GM12878 (cell line): ENCODE measurements at regions not wholly inside any gene's neighbourhood (a gene's known extent, or its start where the extent isn't known, plus 50 kb on each side); places are given as distances from the start of the nearest gene placed in this dataset.

Source experiments
- ATAC-seq: fragments of 200-7000 bp; cut with Tn5 transposase; 3 replicates; pipeline ENCODE4 v1.9.1; 2020; ENCODE audit warnings: mild to moderate bottlenecking, moderate library complexity
- BruUV-seq: library from RNA; stranded (reverse); fragments of 400-500 nt; replicated peaks from 2 replicates; lab custom pipeline; 2021; lab: Mats Ljungman, UMichigan
- CTCF ChIA-PET: fragments of 300-600 bp; sonication (Branson Sonifier 250); formaldehyde crosslinking; extraction: SDS; loops from one replicate; lab custom pipeline; 2021; ENCODE audit warnings: inconsistent platforms; lab: Yijun Ruan, JAX
- POLR2A ChIA-PET: fragments of 350-600 bp; formaldehyde crosslinking; extraction: SDS; loops from one replicate; lab custom pipeline; 2021; ENCODE audit warnings: inconsistent platforms; lab: Charles Lee
- RAD21 ChIA-PET: fragments of 300-600 bp; sonication (Branson Sonifier 250); formaldehyde crosslinking; loops from one replicate; lab custom pipeline; 2023; ENCODE audit warnings: antibody characterized with exemption; ENCODE audit not compliant: unreplicated experiment; lab: Charles Lee
- SMC1A ChIA-PET: fragments of 300-600 bp; sonication (Branson Sonifier 250); formaldehyde crosslinking; loops from one replicate; lab custom pipeline; 2023; ENCODE audit not compliant: unreplicated experiment, uncharacterized antibody; lab: Charles Lee
- DNase-seq: peaks from one replicate; pipeline ENCODE4 v3.0.0-alpha.2; 2011; ENCODE audit warnings: low read depth, low spot score
- FAIRE-seq: peaks from 3 replicates; lab custom pipeline; 2011; peaks lifted over from hg19 to GRCh38; lab: Jason Lieb, UNC
- H2AFZ ChIP-seq: 2 replicates; pipeline ENCODE4 v1.6.0; 2011; ENCODE audit warnings: low read depth, low read length, control low read depth; ENCODE audit not compliant: control insufficient read depth
- H3K27ac ChIP-seq: 2 replicates; pipeline ENCODE4 v1.5.1; 2011; ENCODE audit warnings: control low read depth; ENCODE audit not compliant: control insufficient read depth, insufficient read depth
- H3K27me3 ChIP-seq, 2 experiments: replicated peaks in 1 of 2; 2 replicates each; pipeline versions ENCODE4 v1.6.0 to v1.6.1; 2011; ENCODE audit warnings: low read length in 1 of 2; ENCODE audit not compliant: control insufficient read depth in 2 of 2, insufficient read depth in 2 of 2
- H3K36me3 ChIP-seq, 2 experiments: 2 replicates each; pipeline ENCODE4 v1.5.1; 2011; ENCODE audit warnings: low read length in 1 of 2; ENCODE audit not compliant: control insufficient read depth in 2 of 2, insufficient read depth in 2 of 2
- H3K4me1 ChIP-seq: 2 replicates; pipeline ENCODE4 v1.6.1; 2011; ENCODE audit warnings: mild to moderate bottlenecking, low read length, moderate library complexity, mixed read lengths; ENCODE audit not compliant: control insufficient read depth, insufficient read depth
- H3K4me2 ChIP-seq: 2 replicates; pipeline ENCODE4 v1.6.0; 2011; ENCODE audit warnings: control low read depth; ENCODE audit not compliant: control insufficient read depth, insufficient read depth
- H3K4me3 ChIP-seq: fragments of 200-600 bp; sonication (generic); 2 replicates; pipeline ENCODE4 v1.5.1; 2016
- H3K79me2 ChIP-seq: 2 replicates; pipeline ENCODE4 v1.6.0; 2011; ENCODE audit warnings: low read length; ENCODE audit not compliant: control insufficient read depth, insufficient read depth
- H3K9ac ChIP-seq: 2 replicates; pipeline ENCODE4 v1.8.0; 2011; ENCODE audit warnings: low read length, control low read depth, mixed read lengths; ENCODE audit not compliant: control insufficient read depth, insufficient read depth
- H3K9me3 ChIP-seq: replicated peaks from 3 replicates; pipeline ENCODE4 v1.5.1; 2011; ENCODE audit warnings: mild to moderate bottlenecking, low read length; ENCODE audit not compliant: control insufficient read depth, insufficient read depth
- H4K20me1 ChIP-seq: 2 replicates; pipeline ENCODE4 v1.6.0; 2011; ENCODE audit not compliant: control insufficient read depth, insufficient read depth
- ATF7 ChIP-seq: fragments of 450-650 bp; IDR thresholded peaks from 2 replicates; pipeline ENCODE4 v1.6.1; 2016; ENCODE audit warnings: low read depth, mild to moderate bottlenecking
- IKZF1 ChIP-seq: fragments of 450-650 bp; conservative IDR thresholded peaks from 2 replicates; pipeline ENCODE4 v1.6.1; 2017; ENCODE audit warnings: antibody characterized with exemption, mild to moderate bottlenecking
- MEF2B ChIP-seq: fragments of 450-650 bp; IDR thresholded peaks from 2 replicates; pipeline ENCODE4 v1.6.1; 2018; ENCODE audit warnings: mild to moderate bottlenecking, moderate library complexity; ENCODE audit not compliant: partially characterized antibody, poor library complexity, severe bottlenecking
- TCF7 ChIP-seq: IDR thresholded peaks from 2 replicates; pipeline ENCODE4 v1.6.1; 2014; ENCODE audit warnings: antibody characterized with exemption, borderline replicate concordance
- WGBS: methylation state at CpG from one replicate; pipeline ENCODE4 v1.1.6; 2016; ENCODE audit warnings: low lambda C conversion rate; ENCODE audit not compliant: insufficient replicate concordance, insufficient coverage; ENCODE audit errors: missing lambda C conversion rate; 5-methylcytosine and 5-hydroxymethylcytosine counted together
- in situ Hi-C: fragments of 300-500 bp; cut with MboI; formaldehyde crosslinking; loops from 9 replicates; pipeline ENCODE4 v1.14.3; 2018; ENCODE audit warnings: mixed read lengths
- intact Hi-C: fragments of 100-400 bp; cut with micrococcal nuclease; formaldehyde crosslinking; loops from one replicate; pipeline ENCODE4 v1.14.2; 2022; ENCODE audit not compliant: unreplicated experiment

- TF ChIP-seq MEF2B: peak; percentile 12
These were observed 221.7 kb upstream of the MARCKS start (continued) for GRCh38 chr6:113635222-113635986.

DNA sequence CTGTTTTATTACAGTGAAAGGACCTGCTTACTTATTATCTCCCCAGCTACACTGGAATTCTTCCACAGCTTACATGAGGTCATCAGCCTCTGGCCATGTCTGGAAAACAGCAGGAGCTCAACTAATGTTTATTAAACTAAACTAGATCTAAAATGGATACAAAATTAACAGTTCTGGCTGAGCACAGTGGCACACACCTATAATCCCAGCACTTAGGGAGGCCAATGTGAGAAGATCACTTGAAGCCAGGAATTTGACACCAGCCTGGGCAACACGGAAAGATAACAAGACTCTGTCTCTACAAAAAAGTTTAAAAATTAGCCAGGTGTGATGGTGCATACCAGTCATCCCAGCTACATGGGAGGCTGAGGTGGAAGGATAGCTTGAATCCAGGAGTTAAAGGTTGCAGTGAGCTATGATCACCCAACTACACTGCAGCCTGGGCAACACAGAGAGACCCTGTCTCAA is 220.8 kb upstream of the MARCKS start:
- in situ Hi-C loops: loop anchor here (25.0 kb wide), 2 partner anchors 1799 to 1899 kb away; no protein-coding TSS in a partner anchor
- ChIA-PET SMC1A (interaction anchor here (0.6 to 15.5 kb wide), 20 partner anchors 8 to 858 kb away, joined by 3 to 489 read pairs (median 4); no protein-coding TSS in a partner anchor), CTCF (interaction anchor here (0.8 to 15.8 kb wide), 4 partner anchors 9 to 330 kb away, joined by 3 to 146 read pairs (median 6); no protein-coding TSS in a partner anchor)

More for the DNA sequence above, 220.8 kb upstream of the MARCKS start:
- no peak for DNase-seq
- peaks cover 49% of the 10 kb centered on the region for H3K4me1 ChIP-seq
- intact Hi-C loops: no loop called here
- no TSS peak for BruUV-seq
- H3K79me2 ChIP-seq: peaks cover 21% of the 10 kb centered on the region
- ATAC-seq: no peak
- H3K27me3 ChIP-seq: no peaks in the 10 kb centered on the region
- H3K4me3 ChIP-seq: no peak overlapping the region
- no peak overlapping the region for H3K9ac ChIP-seq
- H4K20me1 ChIP-seq: no peaks in the 10 kb centered on the region
- WGBS: 0% methylated on average over 1 of the region's 1 CpG
- FAIRE-seq: no peak
- no peaks in the 10 kb centered on the region for H3K36me3 ChIP-seq
- no peaks in the 10 kb centered on the region for H3K9me3 ChIP-seq
- RAD21 ChIA-PET: interaction anchor here (0.6 to 14.0 kb wide), 14 partner anchors 8 to 330 kb away, joined by 3 to 142 read pairs (median 5); no protein-coding TSS in a partner anchor
- POLR2A ChIA-PET: interaction anchor here (0.9 to 15.9 kb wide), 6 partner anchors 9 to 222 kb away, joined by 3 to 304 read pairs (median 10); no protein-coding TSS in a partner anchor
- H3K27ac ChIP-seq: peak overlapping the region; percentile 100
- TF ChIP-seq IKZF1: peak; percentile 21; the same call in 1 of the 2 replicates
- peak; percentile 39; the same call in 1 of the 2 replicates for TF ChIP-seq ATF7
- no peak for TF ChIP-seq TCF7
- H3K4me2 ChIP-seq: peak overlapping the region; percentile 41
- peak overlapping the region; percentile 37 for H2AFZ ChIP-seq
